Hepatocyte (in vitro differentiated cells): ENCODE measurements at regions not wholly inside any gene's neighbourhood (a gene's known extent, or its start where the extent isn't known, plus 50 kb on each side); places are given as distances from the start of the nearest gene placed in this dataset.

Experiments
- DNase-seq: peaks from one replicate; pipeline ENCODE4 v3.0.0-alpha.2; 2016; ENCODE audit warnings: low spot score
- H2AFZ ChIP-seq: fragments of 200-600 bp; sonication (generic); 2 replicates; pipeline ENCODE4 v1.6.0; 2016; ENCODE audit warnings: antibody characterized with exemption, mild to moderate bottlenecking
- H3K27ac ChIP-seq: fragments of 200-600 bp; sonication (generic); 2 replicates; pipeline ENCODE4 v1.5.1; 2016; ENCODE audit warnings: mild to moderate bottlenecking
- H3K27me3 ChIP-seq: fragments of 200-600 bp; sonication (generic); 2 replicates; pipeline ENCODE4 v1.6.1; 2016
- H3K36me3 ChIP-seq: fragments of 200-600 bp; sonication (generic); replicated peaks from 2 replicates; pipeline ENCODE4 v1.5.1; 2016; ENCODE audit warnings: low read depth; ENCODE audit not compliant: insufficient read depth
- H3K4me1 ChIP-seq: fragments of 200-600 bp; sonication (generic); 2 replicates; pipeline ENCODE4 v1.5.1; 2016; ENCODE audit warnings: mild to moderate bottlenecking, moderate library complexity; ENCODE audit not compliant: insufficient read depth
- H3K4me2 ChIP-seq: fragments of 200-600 bp; sonication (generic); 2 replicates; pipeline ENCODE4 v1.6.0; 2016
- H3K4me3 ChIP-seq: fragments of 200-600 bp; sonication (generic); 2 replicates; pipeline ENCODE4 v1.5.1; 2016; ENCODE audit warnings: mild to moderate bottlenecking
- H3K79me2 ChIP-seq: fragments of 200-600 bp; sonication (generic); 2 replicates; pipeline ENCODE4 v1.6.0; 2017; ENCODE audit warnings: mild to moderate bottlenecking
- H3K9me2 ChIP-seq: fragments of 200-600 bp; sonication (generic); replicated peaks from 2 replicates; pipeline ENCODE4 v1.6.0; 2017; ENCODE audit warnings: mild to moderate bottlenecking; ENCODE audit not compliant: insufficient read depth
- H3K9me3 ChIP-seq: fragments of 200-600 bp; sonication (generic); 2 replicates; pipeline ENCODE4 v1.5.1; 2016; ENCODE audit warnings: low read depth, mild to moderate bottlenecking
- H4K20me1 ChIP-seq: fragments of 200-600 bp; sonication (generic); 2 replicates; pipeline ENCODE4 v1.6.0; 2016; ENCODE audit warnings: mild to moderate bottlenecking; ENCODE audit not compliant: insufficient read depth, poor library complexity, severe bottlenecking
- EZH2 ChIP-seq: fragments of 200-600 bp; sonication (generic); IDR thresholded peaks from 2 replicates; pipeline ENCODE4 v1.6.1; 2016; ENCODE audit warnings: antibody characterized with exemption, mild to moderate bottlenecking, borderline replicate concordance
- EZH2phosphoT487 ChIP-seq: fragments of 200-600 bp; sonication (generic); IDR thresholded peaks from one replicate; pipeline ENCODE4 v1.6.1; 2018; ENCODE audit warnings: antibody characterized with exemption, mild to moderate bottlenecking, low read depth, moderate library complexity; ENCODE audit not compliant: unreplicated experiment, severe bottlenecking
- WGBS: methylation state at CpG from one replicate; pipeline ENCODE4 v1.1.6; 2016; ENCODE audit warnings: low lambda C conversion rate; ENCODE audit errors: missing lambda C conversion rate; 5-methylcytosine and 5-hydroxymethylcytosine counted together
- TF ChIP-seq, protein P1 (sequence below): fragments of 200-600 bp; sonication (generic); IDR thresholded peaks from 2 replicates; pipeline ENCODE4 v1.5.1; 2016; ENCODE audit warnings: antibody characterized with exemption, mild to moderate bottlenecking; ENCODE audit not compliant: poor library complexity

DNA sequence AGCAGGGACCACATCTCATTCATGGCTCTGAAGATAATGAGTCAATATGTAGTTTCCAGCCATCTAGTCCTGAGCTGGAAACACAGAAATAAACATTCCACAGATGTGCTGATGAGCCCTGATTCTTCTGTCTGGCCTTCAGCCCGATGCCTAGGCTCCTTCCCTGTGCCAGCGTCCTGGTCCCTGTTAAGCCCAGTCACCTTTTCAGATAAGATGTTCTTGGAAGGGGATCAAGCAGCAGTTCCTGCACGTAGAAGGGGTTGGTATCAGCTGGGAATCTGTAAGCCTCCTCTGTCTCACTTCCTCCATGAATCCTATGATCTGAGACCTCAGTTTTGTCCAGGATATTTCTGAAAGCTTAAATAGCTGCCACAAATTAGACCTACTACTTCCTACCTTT, 149.3 kb downstream of the TTC32 start:
- H2AFZ ChIP-seq = no peak overlapping the region
- TF ChIP-seq, protein P1, sequence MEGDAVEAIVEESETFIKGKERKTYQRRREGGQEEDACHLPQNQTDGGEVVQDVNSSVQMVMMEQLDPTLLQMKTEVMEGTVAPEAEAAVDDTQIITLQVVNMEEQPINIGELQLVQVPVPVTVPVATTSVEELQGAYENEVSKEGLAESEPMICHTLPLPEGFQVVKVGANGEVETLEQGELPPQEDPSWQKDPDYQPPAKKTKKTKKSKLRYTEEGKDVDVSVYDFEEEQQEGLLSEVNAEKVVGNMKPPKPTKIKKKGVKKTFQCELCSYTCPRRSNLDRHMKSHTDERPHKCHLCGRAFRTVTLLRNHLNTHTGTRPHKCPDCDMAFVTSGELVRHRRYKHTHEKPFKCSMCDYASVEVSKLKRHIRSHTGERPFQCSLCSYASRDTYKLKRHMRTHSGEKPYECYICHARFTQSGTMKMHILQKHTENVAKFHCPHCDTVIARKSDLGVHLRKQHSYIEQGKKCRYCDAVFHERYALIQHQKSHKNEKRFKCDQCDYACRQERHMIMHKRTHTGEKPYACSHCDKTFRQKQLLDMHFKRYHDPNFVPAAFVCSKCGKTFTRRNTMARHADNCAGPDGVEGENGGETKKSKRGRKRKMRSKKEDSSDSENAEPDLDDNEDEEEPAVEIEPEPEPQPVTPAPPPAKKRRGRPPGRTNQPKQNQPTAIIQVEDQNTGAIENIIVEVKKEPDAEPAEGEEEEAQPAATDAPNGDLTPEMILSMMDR = no peak
- H3K36me3 ChIP-seq = no peaks in the 10 kb centered on the region
- no peak overlapping the region for H3K4me2 ChIP-seq
- WGBS = 65% methylated on average over 3 of the region's 3 CpGs
- no peaks in the 10 kb centered on the region for H3K79me2 ChIP-seq
- H3K9me3 ChIP-seq = no peaks in the 10 kb centered on the region
- no peaks in the 10 kb centered on the region for H3K9me2 ChIP-seq
- H4K20me1 ChIP-seq = no peaks in the 10 kb centered on the region
- no peak for DNase-seq
- no peaks in the 10 kb centered on the region for H3K27me3 ChIP-seq
- H3K27ac ChIP-seq = no peak overlapping the region
- peaks cover 6% of the 10 kb centered on the region for H3K4me1 ChIP-seq
- no peak overlapping the region for H3K4me3 ChIP-seq

DNA sequence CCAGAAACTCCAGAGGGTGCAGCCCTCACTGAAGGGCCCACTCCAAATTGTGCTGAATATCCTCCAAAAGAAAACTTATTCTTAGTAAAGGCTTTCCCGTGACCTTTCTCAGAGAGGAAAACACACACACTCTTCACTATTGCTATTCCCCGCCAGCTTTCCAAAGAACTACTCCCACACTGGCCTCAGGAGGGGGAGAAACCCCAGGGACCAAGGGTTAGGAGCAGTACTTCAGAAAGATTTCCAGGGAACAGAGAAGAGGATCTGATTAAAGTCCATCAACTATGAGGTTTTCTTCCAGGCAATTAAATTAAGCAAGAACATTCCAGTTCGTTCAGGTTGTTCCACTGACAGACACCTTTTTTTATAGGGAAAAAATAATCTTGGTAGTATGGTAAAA, 150.2 kb downstream of the TTC32 start:
- Histone ChIP-seq H3K36me3 (no peaks in the 10 kb centered on the region), H3K27ac (no peak overlapping the region), H2AFZ (no peak overlapping the region), H3K9me3 (no peaks in the 10 kb centered on the region), H3K4me3 (no peak overlapping the region), H3K4me1 (peaks cover 6% of the 10 kb centered on the region), H3K4me2 (no peak overlapping the region), H3K27me3 (no peaks in the 10 kb centered on the region), H3K9me2 (no peaks in the 10 kb centered on the region), H4K20me1 (no peaks in the 10 kb centered on the region), H3K79me2 (no peaks in the 10 kb centered on the region)
- 89% methylated on average over 3 of the region's 3 CpGs for WGBS
- TF ChIP-seq EZH2phosphoT487 (no peak), EZH2 (no peak)
- TF ChIP-seq, protein P1 = no peak
- DNase-seq = no peak

DNA sequence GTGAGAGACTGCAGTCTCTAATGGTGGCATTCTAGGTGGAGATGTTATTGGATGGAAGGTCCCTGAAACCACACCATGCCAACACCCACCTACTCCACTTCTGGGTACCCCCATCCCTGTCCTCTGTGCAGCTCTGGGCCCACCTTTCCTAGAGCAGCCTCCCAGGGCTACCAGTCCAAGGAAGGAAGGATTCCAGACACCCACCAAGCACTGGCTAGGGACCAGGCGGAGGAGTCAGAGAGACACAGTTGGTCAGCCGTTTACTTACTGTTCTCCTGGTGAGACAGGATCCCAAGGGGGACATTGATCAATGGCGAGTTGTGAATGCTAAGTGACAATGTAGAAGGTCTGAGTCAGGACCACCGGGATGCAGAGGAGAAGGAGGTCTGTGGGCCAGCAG, 151.6 kb downstream of the TTC32 start:
- DNase-seq = no peak
- no peak for TF ChIP-seq EZH2
- no peak for TF ChIP-seq EZH2phosphoT487
- TF ChIP-seq, protein P1 = no peak

DNA sequence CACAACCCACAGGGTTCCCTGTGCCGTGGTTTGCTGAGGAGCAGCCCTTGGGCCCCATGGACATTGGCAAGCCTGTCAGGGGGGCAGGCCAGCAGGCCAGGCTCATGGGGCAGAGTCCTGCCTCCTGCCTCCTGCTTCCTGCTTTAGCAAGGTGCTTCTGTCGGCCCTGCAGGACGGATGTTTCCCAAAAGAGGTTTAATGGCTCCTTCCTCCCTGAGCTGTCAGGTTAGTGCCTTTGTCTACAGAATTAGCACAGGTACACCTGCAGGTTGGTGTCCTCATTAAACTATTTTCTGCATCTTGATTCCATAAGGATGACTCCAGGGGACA, 152.3 kb downstream of the TTC32 start:
- no peak overlapping the region for H2AFZ ChIP-seq
- no peaks in the 10 kb centered on the region for H3K79me2 ChIP-seq
- WGBS = 95% methylated on average over 3 of the region's 3 CpGs
- H4K20me1 ChIP-seq = no peaks in the 10 kb centered on the region
- no peak overlapping the region for H3K4me2 ChIP-seq
- no peaks in the 10 kb centered on the region for H3K36me3 ChIP-seq
- H3K27me3 ChIP-seq = no peaks in the 10 kb centered on the region
- TF ChIP-seq EZH2 (no peak), EZH2phosphoT487 (no peak)
- TF ChIP-seq, protein P1 = no peak
- H3K4me3 ChIP-seq = no peak overlapping the region
- H3K4me1 ChIP-seq = peaks cover 6% of the 10 kb centered on the region
- H3K27ac ChIP-seq = no peak overlapping the region
- H3K9me3 ChIP-seq = no peaks in the 10 kb centered on the region
- no peak for DNase-seq
- no peaks in the 10 kb centered on the region for H3K9me2 ChIP-seq

More for the DNA sequence above, 151.6 kb downstream of the TTC32 start:
- WGBS = 99% methylated on average over 4 of the region's 4 CpGs
- H3K4me3 ChIP-seq = no peak overlapping the region
- H4K20me1 ChIP-seq = no peaks in the 10 kb centered on the region
- no peak overlapping the region for H2AFZ ChIP-seq
- H3K9me2 ChIP-seq = no peaks in the 10 kb centered on the region
- H3K27ac ChIP-seq = no peak overlapping the region
- H3K27me3 ChIP-seq = no peaks in the 10 kb centered on the region
- no peaks in the 10 kb centered on the region for H3K9me3 ChIP-seq
- H3K36me3 ChIP-seq = no peaks in the 10 kb centered on the region
- no peaks in the 10 kb centered on the region for H3K79me2 ChIP-seq
- no peak overlapping the region for H3K4me2 ChIP-seq
- H3K4me1 ChIP-seq = peaks cover 6% of the 10 kb centered on the region
